Small intestine (tissue), 7 donors: ENCODE measurements at regions not wholly inside any gene's neighbourhood (a gene's known extent, or its start where the extent isn't known, plus 50 kb on each side); places are given as distances from the start of the nearest gene placed in this dataset.
"Not testable (repeated sequence)": the region's sequence is repeated elsewhere in the genome, so short reads cannot be mapped to it uniquely, and the experiment has no call there.

Experiments
- DNase-seq, 2 donors: peaks; one replicate each; pipeline versions ENCODE4 v3.0.0 to v3.0.0-alpha.2; 2013
- FAIRE-seq: peaks from 2 replicates; lab custom pipeline; 2012; peaks lifted over from hg19 to GRCh38; lab: Jason Lieb, UNC
- H3K27ac ChIP-seq, 3 donors: one replicate each; pipeline ENCODE4 v1.5.1; 2013; ENCODE audit warnings: low read length in 2 of 3, mild to moderate bottlenecking in 2 of 3, control low read depth in 1 of 3, inconsistent platforms in 1 of 3, low read depth in 1 of 3, moderate library complexity in 1 of 3
- H3K27me3 ChIP-seq, 3 donors: one replicate each; pipeline ENCODE4 v1.6.1; 2013; ENCODE audit warnings: low read length in 3 of 3, inconsistent platforms in 1 of 3; ENCODE audit not compliant: control insufficient read depth in 3 of 3, insufficient read depth in 3 of 3
- H3K36me3 ChIP-seq, 3 donors: one replicate each; pipeline ENCODE4 v1.6.1; 2013; ENCODE audit warnings: low read length in 3 of 3, inconsistent platforms in 1 of 3, low read depth in 1 of 3, mild to moderate bottlenecking in 1 of 3, moderate library complexity in 1 of 3; ENCODE audit not compliant: control insufficient read depth in 3 of 3, insufficient read depth in 2 of 3
- H3K4me1 ChIP-seq, 3 donors: one replicate each; pipeline ENCODE4 v1.6.1; 2013; ENCODE audit warnings: low read length in 2 of 3, inconsistent platforms in 1 of 3, low read depth in 1 of 3, mild to moderate bottlenecking in 1 of 3, moderate library complexity in 1 of 3; ENCODE audit not compliant: control insufficient read depth in 3 of 3, insufficient read depth in 2 of 3
- H3K4me3 ChIP-seq, 3 donors: one replicate each; pipeline ENCODE4 v1.5.1; 2013; ENCODE audit warnings: low read length in 3 of 3, control low read depth in 1 of 3, inconsistent platforms in 1 of 3, low read depth in 1 of 3, mild to moderate bottlenecking in 1 of 3, moderate library complexity in 1 of 3
- H3K9me3 ChIP-seq, 2 donors: one replicate each; pipeline ENCODE4 v1.6.1; 2013; ENCODE audit warnings: low read depth in 1 of 2, low read length in 1 of 2; ENCODE audit not compliant: control insufficient read depth in 2 of 2, insufficient read depth in 1 of 2
- WGBS, 3 donors: extraction: QIAGEN DNeasy Blood & Tissue Kit; methylation state at CpG; one replicate each; pipeline ENCODE4 v1.1.7; 2013; 5-methylcytosine and 5-hydroxymethylcytosine counted together
- donor health status: healthy with polysubstance abuse.
- donor health status: control.
- donor health status: control.
- donor health status: Bipolar disorder and iron deficiency.
- donor health status: healthy.

GRCh38 chr3:20427268-20427667 is 241.3 kb upstream of the SGO1 start:
- H3K27ac ChIP-seq, H3K36me3 ChIP-seq, H3K4me1 ChIP-seq, H3K4me3 ChIP-seq, H3K27me3 ChIP-seq, FAIRE-seq, H3K9me3 ChIP-seq, DNase-seq: not testable (repeated sequence)
- 65 to 85% (median 67%) methylated on average over 2 of the region's 2 CpGs for WGBS, 3 donors

GRCh38 chr3:20425138-20425537 is 239.1 kb upstream of the SGO1 start:
- FAIRE-seq = no peak
- DNase-seq = no peak
- Histone ChIP-seq H3K36me3 (no peaks in the 10 kb centered on the region), H3K27ac (no peak overlapping the region), H3K27me3 (no peaks in the 10 kb centered on the region), H3K9me3 (no peaks in the 10 kb centered on the region), H3K4me1 (no peaks in the 10 kb centered on the region), H3K4me3 (no peak overlapping the region)
- 38 to 96% (median 90%) methylated on average over 1 of the region's 1 CpG for WGBS, 3 donors

- DNase-seq (no peak), FAIRE-seq (no peak)
- WGBS, 3 donors = 85 to 90% (median 89%) methylated on average over 2 of the region's 2 CpGs
- Histone ChIP-seq H3K9me3 (no peaks in the 10 kb centered on the region), H3K27me3 (no peaks in the 10 kb centered on the region), H3K36me3 (no peaks in the 10 kb centered on the region), H3K4me3 (no peak overlapping the region), H3K4me1 (no peaks in the 10 kb centered on the region), H3K27ac (no peak overlapping the region)
These were observed 238.1 kb upstream of the SGO1 start for GRCh38 chr3:20424086-20424485.

- Histone ChIP-seq H3K9me3 (no peaks in the 10 kb centered on the region), H3K27ac (no peak overlapping the region), H3K4me1 (no peaks in the 10 kb centered on the region), H3K36me3 (no peaks in the 10 kb centered on the region), H3K27me3 (no peaks in the 10 kb centered on the region), H3K4me3 (no peak overlapping the region)
- no peak for FAIRE-seq
- WGBS, 3 donors = 87 to 89% (median 87%) methylated on average over 2 of the region's 2 CpGs
- DNase-seq = no peak
These were observed 236.4 kb upstream of the SGO1 start for GRCh38 chr3:20422391-20422790.

- Histone ChIP-seq H3K27me3 (no peaks in the 10 kb centered on the region), H3K9me3 (no peaks in the 10 kb centered on the region), H3K36me3 (no peaks in the 10 kb centered on the region), H3K4me3 (no peak overlapping the region), H3K4me1 (no peaks in the 10 kb centered on the region), H3K27ac (no peak overlapping the region)
- WGBS, 3 donors = 54 to 78% (median 65%) methylated on average over 5 of the region's 5 CpGs
- FAIRE-seq = no peak
- no peak for DNase-seq
These were observed 231.5 kb upstream of the SGO1 start for GRCh38 chr3:20417388-20418108.

GRCh38 chr3:20406611-20407011 is 220.6 kb upstream of the SGO1 start:
- Histone ChIP-seq H3K9me3 (no peaks in the 10 kb centered on the region), H3K27me3 (no peaks in the 10 kb centered on the region), H3K27ac (peak overlapping the region in 1 of 3 donors; percentile 86), H3K4me3 (no peak overlapping the region), H3K4me1 (peaks cover 0 to 35% (median 0%) of the 10 kb centered on the region in 3 donors), H3K36me3 (no peaks in the 10 kb centered on the region)
- DNase-seq = peak in 1 of 2 donors; percentile 36
- no peak for FAIRE-seq
- 79 to 93% (median 86%) methylated on average over 2 of the region's 2 CpGs for WGBS, 3 donors

GRCh38 chr3:20405744-20406143 is 219.7 kb upstream of the SGO1 start:
- DNase-seq (peak; percentile 80 to 90), FAIRE-seq (no peak)
- H3K27ac ChIP-seq = peak overlapping the region in 2 of 3 donors; percentile 3 to 86
- WGBS, 3 donors = 15 to 60% (median 43%) methylated on average over 4 of the region's 4 CpGs
- no peak overlapping the region for H3K4me3 ChIP-seq
- peaks cover 0 to 35% (median 0%) of the 10 kb centered on the region in 3 donors for H3K4me1 ChIP-seq
- no peaks in the 10 kb centered on the region for H3K9me3 ChIP-seq
- H3K36me3 ChIP-seq = no peaks in the 10 kb centered on the region
- H3K27me3 ChIP-seq = no peaks in the 10 kb centered on the region

- no peak for FAIRE-seq
- peaks cover 0 to 35% (median 0%) of the 10 kb centered on the region in 3 donors for H3K4me1 ChIP-seq
These were observed 219.2 kb upstream of the SGO1 start for GRCh38 chr3:20405231-20405630.

GRCh38 chr3:20404741-20405100 is 218.7 kb upstream of the SGO1 start:
- no peak for DNase-seq
- Histone ChIP-seq H3K4me3 (no peak overlapping the region), H3K4me1 (peaks cover 0 to 35% (median 0%) of the 10 kb centered on the region in 3 donors), H3K27me3 (no peaks in the 10 kb centered on the region), H3K9me3 (no peaks in the 10 kb centered on the region), H3K36me3 (no peaks in the 10 kb centered on the region), H3K27ac (peak overlapping the region in 2 of 3 donors; percentile 24 to 86)
- FAIRE-seq = no peak

More at GRCh38 chr3:20405231-20405630, 219.2 kb upstream of the SGO1 start:
- Histone ChIP-seq H3K9me3 (no peaks in the 10 kb centered on the region), H3K4me3 (no peak overlapping the region), H3K27me3 (no peaks in the 10 kb centered on the region), H3K36me3 (no peaks in the 10 kb centered on the region), H3K27ac (peak overlapping the region in 2 of 3 donors; percentile 3 to 86)
- 16 to 60% (median 33%) methylated on average over 3 of the region's 3 CpGs for WGBS, 3 donors
- DNase-seq = peak; percentile 46 to 74
